B cell (primary cell): ENCODE measurements at regions not wholly inside any gene's neighbourhood (a gene's known extent, or its start where the extent isn't known, plus 50 kb on each side); places are given as distances from the start of the nearest gene placed in this dataset.

Experiments used
- ATAC-seq: fragments of 200-7000 bp; cut with Tn5 transposase; one replicate; pipeline ENCODE4 v1.10.0; 2021; ENCODE audit warnings: low read depth, mild to moderate bottlenecking, moderate number of reproducible peaks, moderate library complexity
- CTCF ChIA-PET: fragments of 350-600 bp; sonication (Branson Sonifier 250); formaldehyde crosslinking; loops from one replicate; lab custom pipeline; 2021; ENCODE audit warnings: antibody characterized with exemption, inconsistent platforms; lab: Charles Lee
- POLR2A ChIA-PET: fragments of 350-600 bp; sonication (Branson Sonifier 250); formaldehyde crosslinking; loops from one replicate; lab custom pipeline; 2021; ENCODE audit warnings: antibody characterized with exemption; lab: Charles Lee
- DNase-seq: peaks from one replicate; pipeline ENCODE4 v3.0.0; 2013
- H2AFZ ChIP-seq: 2 replicates; pipeline ENCODE4 v1.6.1; 2012; ENCODE audit warnings: mild to moderate bottlenecking, low read depth, low read length; ENCODE audit not compliant: insufficient read depth, poor library complexity, severe bottlenecking
- H3K27ac ChIP-seq, 2 donors: 1 replicate in 1 of 2; 2 replicates in 1 of 2; pipeline ENCODE4 v1.5.1; 2012 to 2013; ENCODE audit warnings: low read length in 2 of 2, mild to moderate bottlenecking in 2 of 2, moderate library complexity in 1 of 2
- H3K27me3 ChIP-seq, 4 experiments: fragments of 200-600 bp in 1 of 4; sonication (generic) in 1 of 4; replicated peaks in 1 of 4; 1 replicate in 2 of 4; 2 replicates in 2 of 4; pipeline versions ENCODE4 v1.6.1 to v1.7.0; 2013 to 2016; ENCODE audit warnings: low read length in 3 of 4, mild to moderate bottlenecking in 2 of 4, mixed read lengths in 1 of 4, moderate library complexity in 1 of 4; ENCODE audit not compliant: insufficient read depth in 4 of 4, control insufficient read depth in 3 of 4; ENCODE audit errors: control extremely low read depth in 1 of 4
- H3K36me3 ChIP-seq, 2 experiments: replicated peaks in 1 of 2; 1 replicate in 1 of 2; 2 replicates in 1 of 2; pipeline versions ENCODE4 v1.6.1 to v1.7.1; 2013; ENCODE audit warnings: low read length in 1 of 2; ENCODE audit not compliant: insufficient read depth in 2 of 2, control insufficient read depth in 1 of 2; ENCODE audit errors: control extremely low read depth in 1 of 2, extremely low read depth in 1 of 2
- H3K4me1 ChIP-seq, 2 donors: fragments of 200-600 bp in 1 of 2; sonication (generic) in 1 of 2; 1 replicate in 1 of 2; 2 replicates in 1 of 2; pipeline versions ENCODE4 v1.5.1 to v1.6.1; 2013 to 2017; ENCODE audit warnings: low read length in 2 of 2; ENCODE audit not compliant: control insufficient read depth in 2 of 2, insufficient read depth in 2 of 2
- H3K4me2 ChIP-seq: replicated peaks from 2 replicates; pipeline ENCODE3; 2012; ENCODE audit warnings: mild to moderate bottlenecking, low read depth, low read length; ENCODE audit not compliant: poor library complexity, severe bottlenecking
- H3K4me3 ChIP-seq, 5 experiments: fragments of 200-600 bp in 1 of 5; sonication (generic) in 1 of 5; 1 replicate in 3 of 5; 2 replicates in 2 of 5; pipeline versions ENCODE4 v1.5.1 to v1.7.0; 2011 to 2016; ENCODE audit warnings: low read length in 4 of 5, mild to moderate bottlenecking in 4 of 5, low read depth in 2 of 5, control low read depth in 1 of 5, moderate library complexity in 1 of 5; ENCODE audit not compliant: insufficient read depth in 1 of 5; ENCODE audit errors: control extremely low read depth in 1 of 5, extremely low read depth in 1 of 5
- H3K79me2 ChIP-seq: fragments of 200-600 bp; sonication (generic); one replicate; pipeline ENCODE4 v1.6.0; 2016; ENCODE audit warnings: low read length; ENCODE audit not compliant: control insufficient read depth, insufficient read depth
- H3K9ac ChIP-seq: fragments of 200-600 bp; sonication (generic); 2 replicates; pipeline ENCODE4 v1.6.1; 2017; ENCODE audit warnings: mild to moderate bottlenecking, low read length, moderate library complexity
- H3K9me3 ChIP-seq, 3 donors: one replicate each; pipeline versions ENCODE4 v1.6.1 to v1.7.1; 2013; ENCODE audit warnings: low read length in 2 of 3; ENCODE audit not compliant: control insufficient read depth in 2 of 3, insufficient read depth in 1 of 3; ENCODE audit errors: control extremely low read depth in 1 of 3
- H4K20me1 ChIP-seq: 2 replicates; pipeline ENCODE4 v1.6.0; 2012; ENCODE audit warnings: mild to moderate bottlenecking, low read length; ENCODE audit not compliant: insufficient read depth, control insufficient read depth, poor library complexity, severe bottlenecking
- H3K27ac Mint-ChIP-seq: one replicate; pipeline ENCODE4 v1.8.0; 2021; ENCODE audit warnings: mixed read lengths
- H3K27me3 Mint-ChIP-seq: one replicate; pipeline ENCODE4 v1.8.0; 2021; ENCODE audit warnings: mixed read lengths
- H3K4me1 Mint-ChIP-seq: one replicate; pipeline ENCODE4 v1.8.0; 2021; ENCODE audit warnings: mixed read lengths
- H3K4me3 Mint-ChIP-seq: one replicate; pipeline ENCODE4 v1.8.0; 2021; ENCODE audit warnings: mixed read lengths
- H3K9me3 Mint-ChIP-seq: one replicate; pipeline ENCODE4 v1.8.0; 2022; ENCODE audit warnings: mixed read lengths; ENCODE audit not compliant: insufficient read depth
- CTCF ChIP-seq: fragments of 200-600 bp; IDR thresholded peaks from one replicate; pipeline ENCODE4 v1.8.0; 2022; ENCODE audit warnings: antibody characterized with exemption, mild to moderate bottlenecking
- EZH2 ChIP-seq: IDR thresholded peaks from 2 replicates; pipeline ENCODE4 v1.6.1; 2012; ENCODE audit warnings: borderline replicate concordance, low read depth, mild to moderate bottlenecking, moderate library complexity, low read length; ENCODE audit not compliant: insufficient read depth, poor library complexity, severe bottlenecking
- WGBS: methylation state at CpG from one replicate; pipeline ENCODE4 v1.1.5; 2013; ENCODE audit warnings: missing lambda C conversion rate; ENCODE audit not compliant: insufficient coverage; 5-methylcytosine and 5-hydroxymethylcytosine counted together
- intact Hi-C: fragments of 100-400 bp; cut with micrococcal nuclease; formaldehyde crosslinking; loops from one replicate; pipeline ENCODE4 v1.10.0; 2022

- DNase-seq: no peak
- intact Hi-C loops: no loop called here
- H3K9ac ChIP-seq: no peak overlapping the region
- no peak overlapping the region for H3K27ac Mint-ChIP-seq
- 75% methylated on average over 1 of the region's 4 CpGs for WGBS
- H3K27me3 Mint-ChIP-seq: peaks cover 11% of the 10 kb centered on the region
- no peaks in the 10 kb centered on the region for H3K79me2 ChIP-seq
- H3K4me1 Mint-ChIP-seq: no peaks in the 10 kb centered on the region
- no peak overlapping the region for H3K4me3 Mint-ChIP-seq
- ChIA-PET CTCF (no interaction called here), POLR2A (interaction anchor here (0.7 kb wide), 1 partner anchor 42 kb away, joined by 4 read pairs; no protein-coding TSS in a partner anchor)
- H3K27ac ChIP-seq: no peak overlapping the region
- no peak overlapping the region for H3K4me3 ChIP-seq
- H3K9me3 ChIP-seq: no peaks in the 10 kb centered on the region
- no peaks in the 10 kb centered on the region for H3K9me3 Mint-ChIP-seq
- no peaks in the 10 kb centered on the region for H3K36me3 ChIP-seq
- H3K4me2 ChIP-seq: no peak overlapping the region
- ATAC-seq: no peak
- H3K27me3 ChIP-seq: no peaks in the 10 kb centered on the region
- no peaks in the 10 kb centered on the region for H3K4me1 ChIP-seq
- H2AFZ ChIP-seq: no peak overlapping the region
- no peak for TF ChIP-seq EZH2
- no peak for TF ChIP-seq CTCF
- no peaks in the 10 kb centered on the region for H4K20me1 ChIP-seq
Observed at GRCh38 chr7:132635127-132635526, 58.9 kb upstream of the PLXNA4 start.

GRCh38 chr7:132630834-132631233, 54.6 kb upstream of the PLXNA4 start:
- H3K27me3 Mint-ChIP-seq: peaks cover 3% of the 10 kb centered on the region
- Histone ChIP-seq H3K4me3 (no peak overlapping the region), H3K4me1 (no peaks in the 10 kb centered on the region), H3K27me3 (no peaks in the 10 kb centered on the region), H3K4me2 (no peak overlapping the region), H3K27ac (no peak overlapping the region), H4K20me1 (no peaks in the 10 kb centered on the region), H3K79me2 (no peaks in the 10 kb centered on the region), H2AFZ (no peak overlapping the region), H3K9me3 (no peaks in the 10 kb centered on the region), H3K36me3 (no peaks in the 10 kb centered on the region), H3K9ac (no peak overlapping the region)
- TF ChIP-seq CTCF (no peak), EZH2 (no peak)
- ChIA-PET CTCF (no interaction called here), POLR2A (no interaction called here)
- no peak overlapping the region for H3K4me3 Mint-ChIP-seq
- H3K9me3 Mint-ChIP-seq: no peaks in the 10 kb centered on the region
- no peaks in the 10 kb centered on the region for H3K4me1 Mint-ChIP-seq
- intact Hi-C loops: no loop called here
- DNase-seq: no peak
- ATAC-seq: no peak
- WGBS: no CpG with 5 or more reads among the region's 2 CpGs
- no peak overlapping the region for H3K27ac Mint-ChIP-seq
